HCT116 (cell line): ENCODE measurements at regions not wholly inside any gene's neighbourhood (a gene's known extent, or its start where the extent isn't known, plus 50 kb on each side); places are given as distances from the start of the nearest gene placed in this dataset.

Experiments
- ATAC-seq: fragments of 200-7000 bp; cut with Tn5 transposase; 2 replicates; pipeline ENCODE4 v1.9.1; 2020; ENCODE audit warnings: mild to moderate bottlenecking, moderate library complexity
- BruUV-seq: library from RNA; stranded (reverse); fragments of 400-500 nt; replicated peaks from 2 replicates; lab custom pipeline; 2021; lab: Mats Ljungman, UMichigan
- CTCF ChIA-PET: fragments of 300-600 bp; sonication (Branson Sonifier 250); formaldehyde crosslinking; loops from one replicate; lab custom pipeline; 2021; ENCODE audit warnings: antibody characterized with exemption; lab: Charles Lee
- POLR2A ChIA-PET: fragments of 300-600, 350-600 bp; sonication (Branson Sonifier 250); formaldehyde crosslinking; loops from one replicate; lab custom pipeline; 2021; ENCODE audit warnings: antibody characterized with exemption; lab: Charles Lee
- RAD21 ChIA-PET, 2 experiments: fragments of 300-600 bp; sonication (Branson Sonifier 250); formaldehyde crosslinking; loops; one replicate each; lab custom pipeline; 2023; ENCODE audit warnings: low total read pairs in 2 of 2; ENCODE audit not compliant: uncharacterized antibody in 2 of 2, unreplicated experiment in 2 of 2, low non-redundant PET in 1 of 2; lab: Charles Lee
- DNase-seq: peaks from one replicate; pipeline ENCODE4 v3.0.0-alpha.2; 2010; ENCODE audit warnings: low read depth, low spot score
- H2AFZ ChIP-seq: fragments of 200-600 bp; shearing (Covaris generic), sonication (generic); 2 replicates; pipeline ENCODE4 v1.6.1; 2017; ENCODE audit warnings: low read depth, mixed run types, mixed read lengths, antibody characterized with exemption, low read length; ENCODE audit not compliant: poor library complexity, severe bottlenecking
- H3K27ac ChIP-seq: 2 replicates; pipeline ENCODE4 v1.5.1; 2012; ENCODE audit warnings: low read depth, low read length
- H3K27me3 ChIP-seq: fragments of 200-600 bp; sonication (generic); 2 replicates; pipeline ENCODE4 v1.6.1; 2016; ENCODE audit warnings: mixed run types, low read length, mixed read lengths; ENCODE audit not compliant: insufficient read depth
- H3K36me3 ChIP-seq, 2 experiments: fragments of 200-500 bp in 1 of 2; fragments of 200-600 bp in 1 of 2; sonication (Bioruptor generic) in 1 of 2; sonication (generic) in 1 of 2; 2 replicates each; pipeline versions ENCODE4 v1.5.1 to v1.6.1; 2014 to 2016; ENCODE audit warnings: low read length in 2 of 2, inconsistent platforms in 1 of 2, mixed read lengths in 1 of 2, mixed run types in 1 of 2; ENCODE audit not compliant: insufficient read depth in 2 of 2, control insufficient read depth in 1 of 2
- H3K4me1 ChIP-seq, 2 experiments: fragments of 200-600 bp in 1 of 2; sonication (generic) in 1 of 2; 2 replicates each; pipeline versions ENCODE4 v1.5.1 to v1.6.1; 2012 to 2017; ENCODE audit warnings: low read length in 2 of 2, inconsistent platforms in 1 of 2, mild to moderate bottlenecking in 1 of 2, mixed read lengths in 1 of 2, mixed run types in 1 of 2, moderate library complexity in 1 of 2; ENCODE audit not compliant: insufficient read depth in 2 of 2, control insufficient read depth in 1 of 2
- H3K4me2 ChIP-seq: fragments of 200-600 bp; sonication (generic); 2 replicates; pipeline ENCODE4 v1.6.1; 2017; ENCODE audit warnings: mixed run types, low read length, mixed read lengths
- H3K4me3 ChIP-seq, 2 experiments: fragments of 200-600 bp in 1 of 2; sonication (generic) in 1 of 2; replicated peaks in 1 of 2; 2 replicates each; pipeline ENCODE4 v1.5.1; 2011 to 2016; ENCODE audit warnings: low read length in 2 of 2, control low read depth in 1 of 2, low read depth in 1 of 2, mild to moderate bottlenecking in 1 of 2, mixed read lengths in 1 of 2, mixed run types in 1 of 2
- H3K79me2 ChIP-seq: fragments of 200-600 bp; sonication (generic); 2 replicates; pipeline ENCODE4 v1.6.1; 2017; ENCODE audit warnings: mild to moderate bottlenecking, mixed run types, low read length, moderate library complexity, mixed read lengths; ENCODE audit not compliant: insufficient read depth
- H3K9ac ChIP-seq: fragments of 200-600 bp; sonication (generic); 2 replicates; pipeline ENCODE4 v1.6.1; 2016; ENCODE audit warnings: low read length, mixed read lengths
- H3K9me2 ChIP-seq: fragments of 200-600 bp; sonication (generic), shearing (Covaris generic); 2 replicates; pipeline ENCODE4 v1.6.1; 2017; ENCODE audit warnings: mixed run types, mild to moderate bottlenecking, moderate library complexity; ENCODE audit not compliant: insufficient read depth
- H3K9me3 ChIP-seq, 2 experiments: fragments of 200-500 bp in 1 of 2; fragments of 200-600 bp in 1 of 2; sonication (Bioruptor generic) in 1 of 2; sonication (generic) in 1 of 2; 2 replicates each; pipeline ENCODE4 v1.6.1; 2014 to 2017; ENCODE audit warnings: low read length in 2 of 2, mixed read lengths in 2 of 2, inconsistent platforms in 1 of 2, low read depth in 1 of 2, mild to moderate bottlenecking in 1 of 2, mixed run types in 1 of 2, moderate library complexity in 1 of 2; ENCODE audit not compliant: control insufficient read depth in 1 of 2, insufficient read depth in 1 of 2
- H4K20me1 ChIP-seq: fragments of 200-600 bp; sonication (generic), shearing (Covaris generic); 2 replicates; pipeline ENCODE4 v1.6.1; 2017; ENCODE audit warnings: mixed run types, mild to moderate bottlenecking, moderate library complexity; ENCODE audit not compliant: insufficient read depth
- ATF3 ChIP-seq: IDR thresholded peaks from 2 replicates; pipeline ENCODE4 v1.6.1; 2012
- CBX3 ChIP-seq: IDR thresholded peaks from 2 replicates; pipeline ENCODE4 v1.6.1; 2012; ENCODE audit warnings: low read depth
- CEBPB ChIP-seq: IDR thresholded peaks from 2 replicates; pipeline ENCODE4 v1.6.1; 2012; ENCODE audit warnings: low read depth
- EGR1 ChIP-seq: IDR thresholded peaks from 2 replicates; pipeline ENCODE4 v1.6.1; 2012; ENCODE audit warnings: low read depth
- ELF1 ChIP-seq: IDR thresholded peaks from 2 replicates; pipeline ENCODE4 v1.6.1; 2012; ENCODE audit warnings: low read depth, borderline replicate concordance
- EZH2 ChIP-seq: fragments of 200-600 bp; sonication (generic); IDR thresholded peaks from 2 replicates; pipeline ENCODE4 v1.6.1; 2017; ENCODE audit warnings: antibody characterized with exemption, mixed run types
- EZH2phosphoT487 ChIP-seq: fragments of 200-600 bp; IDR thresholded peaks from 2 replicates; pipeline ENCODE4 v1.6.1; 2018; ENCODE audit warnings: antibody characterized with exemption, borderline replicate concordance
- MAX ChIP-seq: IDR thresholded peaks from 2 replicates; pipeline ENCODE4 v1.6.1; 2012
- POLR2A ChIP-seq: IDR thresholded peaks from 2 replicates; pipeline ENCODE4 v1.7.0; 2011; ENCODE audit warnings: borderline replicate concordance; ENCODE audit not compliant: insufficient read depth, insufficient read length; ENCODE audit errors: extremely low read depth
- POLR2AphosphoS5 ChIP-seq: IDR thresholded peaks from 2 replicates; pipeline ENCODE4 v1.6.1; 2011; ENCODE audit warnings: mild to moderate bottlenecking, low read depth, low read length, moderate library complexity
- RAD21 ChIP-seq: IDR thresholded peaks from 2 replicates; pipeline ENCODE4 v1.6.1; 2012; ENCODE audit warnings: low read depth, mild to moderate bottlenecking
- REST ChIP-seq: IDR thresholded peaks from 2 replicates; pipeline ENCODE4 v1.6.1; 2012; ENCODE audit warnings: low read depth
- SIN3A ChIP-seq: IDR thresholded peaks from 2 replicates; pipeline ENCODE4 v1.6.1; 2012; ENCODE audit warnings: low read depth
- SP1 ChIP-seq: IDR thresholded peaks from 2 replicates; pipeline ENCODE4 v1.6.1; 2012; ENCODE audit warnings: low read depth
- SRF ChIP-seq: IDR thresholded peaks from 2 replicates; pipeline ENCODE4 v1.6.1; 2012; ENCODE audit warnings: low read depth
- YY1 ChIP-seq: IDR thresholded peaks from 2 replicates; pipeline ENCODE4 v1.6.1; 2011; ENCODE audit warnings: low read length, low read depth, moderate library complexity, mild to moderate bottlenecking; ENCODE audit not compliant: insufficient replicate concordance; ENCODE audit errors: extremely low read depth
- ZNF274 ChIP-seq: fragments of 200-500 bp; sonication (Bioruptor generic); IDR thresholded peaks from 2 replicates; pipeline ENCODE4 v1.6.1; 2014; ENCODE audit warnings: mild to moderate bottlenecking, low read depth, low read length, inconsistent platforms
- intact Hi-C: fragments of 100-400 bp; cut with micrococcal nuclease; formaldehyde crosslinking; loops from 2 replicates; pipeline ENCODE4 v1.10.0; 2022

GRCh38 chr6:85035766-85036165 lies 271.4 kb upstream of the TBX18 start (continued):
- TF ChIP-seq MAX, result no peak
- TF ChIP-seq CEBPB, result no peak
- no peak for TF ChIP-seq SP1
- TF ChIP-seq ZNF274, result no peak
- no peak for TF ChIP-seq EZH2phosphoT487

- no peaks in the 10 kb centered on the region for H4K20me1 ChIP-seq
- TF ChIP-seq REST (no peak), ATF3 (no peak), MAX (no peak), ZNF274 (no peak), SIN3A (no peak), CBX3 (no peak), EGR1 (no peak), RAD21 (no peak), EZH2 (no peak), ELF1 (no peak), YY1 (no peak), CEBPB (no peak), EZH2phosphoT487 (no peak), POLR2A (no peak), SRF (no peak), POLR2AphosphoS5 (no peak)
- H3K27me3 ChIP-seq, result peaks cover under 1% of the 10 kb centered on the region; the same call in 1 of the 2 replicates
- H3K79me2 ChIP-seq, result no peaks in the 10 kb centered on the region
- ChIA-PET POLR2A (no interaction called here), RAD21 (no interaction called here), CTCF (no interaction called here)
- H3K9me3 ChIP-seq, result no peaks in the 10 kb centered on the region
- no peak overlapping the region for H3K27ac ChIP-seq
- intact Hi-C loops, result no loop called here
- no peak overlapping the region for H2AFZ ChIP-seq
- no peaks in the 10 kb centered on the region for H3K36me3 ChIP-seq
- no peaks in the 10 kb centered on the region for H3K4me1 ChIP-seq
- no peak overlapping the region for H3K9ac ChIP-seq
- BruUV-seq, result no TSS peak
- no peak overlapping the region for H3K4me2 ChIP-seq
- no peak overlapping the region for H3K4me3 ChIP-seq
- H3K9me2 ChIP-seq, result no peaks in the 10 kb centered on the region
- DNase-seq (no peak), ATAC-seq (no peak)
These were observed 269.1 kb upstream of the TBX18 start for GRCh38 chr6:85033547-85033946.
